CD4-positive, alpha-beta T cell treated with Interleukin-12 subunit alpha and Interleukin-12 subunit beta, for 1 hour (primary cell): ENCODE measurements at regions not wholly inside any gene's neighbourhood (a gene's known extent, or its start where the extent isn't known, plus 50 kb on each side); places are given as distances from the start of the nearest gene placed in this dataset.

Source experiments
- DNase-seq: peaks from one replicate; pipeline ENCODE4 v3.0.0-alpha.2; 2020

- DNase-seq, result no peak
Measured at GRCh38 chr14:104293231-104293841, 154.9 kb downstream of the KIF26A start.

GRCh38 chr14:104293851-104294627 lies 155.7 kb downstream of the KIF26A start:
- DNase-seq, result no peak

GRCh38 chr14:104294628-104294982 lies 156.2 kb downstream of the KIF26A start:
- DNase-seq, result no peak

- DNase-seq, result no peak
Measured at GRCh38 chr14:104294983-104295680, 156.7 kb downstream of the KIF26A start.

GRCh38 chr14:104295681-104296387 lies 157.4 kb downstream of the KIF26A start:
- DNase-seq, result no peak

- DNase-seq, result no peak
Measured at GRCh38 chr14:104296388-104297312, 158.3 kb downstream of the KIF26A start.

GRCh38 chr14:104297313-104297704 lies 158.9 kb downstream of the KIF26A start:
- no peak for DNase-seq

- no peak for DNase-seq
Measured at GRCh38 chr14:104297721-104298401, 159.5 kb downstream of the KIF26A start.

GRCh38 chr14:104298458-104298857 lies 160.1 kb downstream of the KIF26A start:
- DNase-seq, result no peak

GRCh38 chr14:104299993-104300761 lies 161.8 kb downstream of the KIF26A start:
- no peak for DNase-seq

- DNase-seq, result no peak
Measured at GRCh38 chr14:104301731-104302460, 163.5 kb downstream of the KIF26A start.

- DNase-seq, result no peak
Measured at GRCh38 chr14:104302794-104303405, 164.5 kb downstream of the KIF26A start.

- no peak for DNase-seq
Measured at GRCh38 chr14:104303705-104304425, 165.5 kb downstream of the KIF26A start.

GRCh38 chr14:104304451-104305351 lies 166.3 kb downstream of the KIF26A start:
- DNase-seq, result no peak

- DNase-seq, result no peak
Measured at GRCh38 chr14:104305511-104306449, 167.4 kb downstream of the KIF26A start.

GRCh38 chr14:104306450-104307040 lies 168.2 kb downstream of the KIF26A start:
- no peak for DNase-seq
